ENCODE measurements at regions not wholly inside any gene's neighbourhood (a gene's known extent, or its start where the extent isn't known, plus 50 kb on each side); places are given as distances from the start of the nearest gene placed in this dataset.

- Histone ChIP-seq H3K4me3 (no peak overlapping the region), H3K36me3 (no peaks in the 10 kb centered on the region), H3K27me3 (ENCODE audit: low read depth) (no peaks in the 10 kb centered on the region), H3K27ac (no peak overlapping the region), H3K4me1 (no peaks in the 10 kb centered on the region), H3K9me3 (no peaks in the 10 kb centered on the region)
- intact Hi-C loops (cut with DNase I), result no loop called here
- no peak for TF ChIP-seq CTCF (IDR thresholded peaks at IDR 0.05)
- no peak for DNase-seq
- ATAC-seq, result no peak
These were observed 314.8 kb downstream of the SOX4 start for GRCh38 chr6:21908161-21908848.

- Histone ChIP-seq H3K9me3 (no peaks in the 10 kb centered on the region), H3K27me3 (ENCODE audit: low read depth) (no peaks in the 10 kb centered on the region), H3K4me1 (no peaks in the 10 kb centered on the region), H3K4me3 (no peak overlapping the region), H3K36me3 (no peaks in the 10 kb centered on the region), H3K27ac (no peak overlapping the region)
- DNase-seq (no peak), ATAC-seq (no peak)
- intact Hi-C loops (cut with DNase I), result no loop called here
- no peak for TF ChIP-seq CTCF (IDR thresholded peaks at IDR 0.05)
These were observed 315.8 kb downstream of the SOX4 start for GRCh38 chr6:21909321-21909720.

- no peak for DNase-seq
- intact Hi-C loops (cut with DNase I), result no loop called here
- peaks cover 7% of the 10 kb centered on the region for H3K4me1 ChIP-seq
- ATAC-seq, result no peak
- H3K4me3 ChIP-seq, result no peak overlapping the region
- no peak for TF ChIP-seq CTCF (IDR thresholded peaks at IDR 0.05)
- no peaks in the 10 kb centered on the region for H3K36me3 ChIP-seq
- H3K27ac ChIP-seq, result no peak overlapping the region
- no peaks in the 10 kb centered on the region for H3K27me3 ChIP-seq (ENCODE audit: low read depth)
- no peaks in the 10 kb centered on the region for H3K9me3 ChIP-seq
These were observed 317.7 kb downstream of the SOX4 start for GRCh38 chr6:21911208-21911607.

GRCh38 chr6:21912151-21912832 lies 318.7 kb downstream of the SOX4 start:
- H3K4me3 ChIP-seq, result no peak overlapping the region
- no peak for TF ChIP-seq CTCF (IDR thresholded peaks at IDR 0.05)
- H3K9me3 ChIP-seq, result no peaks in the 10 kb centered on the region
- H3K27ac ChIP-seq, result no peak overlapping the region
- intact Hi-C loops (cut with DNase I), result no loop called here
- H3K27me3 ChIP-seq (ENCODE audit: low read depth), result no peaks in the 10 kb centered on the region
- no peak for DNase-seq
- H3K4me1 ChIP-seq, result peaks cover 8% of the 10 kb centered on the region
- H3K36me3 ChIP-seq, result no peaks in the 10 kb centered on the region
- ATAC-seq, result no peak

- intact Hi-C loops (cut with DNase I), result no loop called here
- Histone ChIP-seq H3K27me3 (ENCODE audit: low read depth) (no peaks in the 10 kb centered on the region), H3K27ac (no peak overlapping the region), H3K9me3 (no peaks in the 10 kb centered on the region), H3K4me1 (peaks cover 8% of the 10 kb centered on the region), H3K36me3 (no peaks in the 10 kb centered on the region), H3K4me3 (peak overlapping the region; percentile 31)
- DNase-seq (peak; percentile 85), ATAC-seq (peak; percentile 52 to 84)
- TF ChIP-seq CTCF (IDR thresholded peaks at IDR 0.05), result no peak
These were observed 320.8 kb downstream of the SOX4 start for GRCh38 chr6:21914121-21914973.

Data from lower lobe of right lung (tissue), 2 donors.